HG02588 (cell line): ENCODE measurements at regions not wholly inside any gene's neighbourhood (a gene's known extent, or its start where the extent isn't known, plus 50 kb on each side); places are given as distances from the start of the nearest gene placed in this dataset.
"Not testable (repeated sequence)": the region's sequence is repeated elsewhere in the genome, so short reads cannot be mapped to it uniquely, and the experiment has no call there.

ENCODE experiments used
- ATAC-seq: cut with Tn5 transposase; IDR thresholded peaks from one replicate; pipeline ENCODE4 v1.9.1; 2021; ENCODE audit warnings: mild to moderate bottlenecking, moderate library complexity; ENCODE audit not compliant: unreplicated experiment

DNA sequence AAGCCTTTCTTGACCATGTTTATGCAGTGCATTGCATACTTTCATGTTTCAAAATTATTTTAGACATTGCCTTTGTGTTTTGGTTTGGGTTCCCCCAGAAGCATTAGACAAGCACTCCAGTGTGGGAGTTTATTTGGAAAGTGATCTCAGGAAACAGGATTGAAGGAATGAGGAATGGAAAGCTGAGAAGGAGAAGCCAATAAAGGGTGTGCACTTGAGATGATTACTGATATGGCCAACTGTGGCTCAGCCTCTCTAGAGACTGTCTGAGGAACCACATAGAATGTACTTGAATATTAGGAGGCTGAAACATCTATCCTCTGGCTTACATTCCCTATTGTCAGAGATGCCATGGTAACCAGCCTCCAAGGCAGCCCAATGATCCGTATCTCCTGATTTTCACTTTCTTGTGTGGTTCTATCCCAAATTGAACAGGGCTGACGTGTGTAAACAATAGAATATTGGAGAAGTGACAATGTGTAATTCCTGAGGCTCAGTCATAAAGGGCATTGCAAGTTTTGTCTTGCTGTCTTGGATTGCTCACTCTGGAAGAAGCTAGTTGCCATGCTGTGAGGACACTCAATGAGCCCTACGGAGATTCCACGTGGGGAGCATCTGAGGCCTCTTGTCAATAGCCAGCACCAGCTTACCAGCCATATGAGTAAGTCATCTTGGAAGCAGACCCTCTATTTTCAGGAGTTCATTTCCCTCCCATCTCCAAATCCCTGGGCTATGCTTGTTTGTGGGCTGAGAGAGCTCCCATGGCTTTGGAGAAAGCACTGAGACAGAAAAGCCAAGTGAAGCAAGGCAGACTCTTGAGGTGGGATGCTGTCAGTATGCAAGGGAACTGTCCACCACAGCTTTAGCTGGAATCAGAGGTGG is 84.7 kb downstream of the SCN11A start:
- ATAC-seq, result no peak

GRCh38 chr3:38964646-38965045 is 87.1 kb downstream of the SCN11A start:
- ATAC-seq, result no peak

GRCh38 chr3:38964204-38964603 is 87.5 kb downstream of the SCN11A start:
- ATAC-seq, result no peak

DNA sequence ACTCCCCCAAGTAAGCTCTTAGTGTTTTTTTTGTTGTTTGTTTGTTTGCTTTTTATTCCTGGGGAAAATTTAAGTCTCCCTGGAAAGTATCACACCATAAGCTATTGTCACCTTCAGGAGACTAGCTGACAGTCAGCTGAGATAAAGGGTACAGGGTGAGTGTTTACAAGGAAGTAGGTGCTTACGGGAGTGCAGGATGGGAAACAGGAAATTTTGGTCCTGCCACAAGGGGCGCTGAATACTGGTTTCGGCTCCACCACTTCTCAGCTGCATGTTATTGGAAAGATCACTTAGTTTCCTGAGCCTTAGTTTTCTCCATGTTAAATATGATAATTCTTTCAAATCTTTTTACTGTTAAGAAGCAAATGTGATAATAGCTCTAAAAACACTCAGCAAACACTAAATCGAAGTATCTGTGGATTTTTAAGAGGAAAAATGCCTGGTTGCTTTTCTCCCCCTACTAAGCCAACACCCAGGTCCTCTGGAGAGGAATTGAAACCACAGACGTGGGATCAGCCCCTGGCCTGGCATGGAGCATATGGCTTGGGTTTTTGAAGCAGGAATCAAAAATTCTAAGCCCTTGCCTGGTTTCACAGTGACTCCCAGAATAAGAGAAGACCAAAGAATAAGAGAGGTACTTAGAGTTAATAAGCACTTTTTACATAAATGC is 90.7 kb downstream of the SCN11A start:
- ATAC-seq, result no peak

- ATAC-seq, result no peak
Measured at GRCh38 chr3:38960042-38960622, 91.6 kb downstream of the SCN11A start.

- ATAC-seq, result no peak
Measured at GRCh38 chr3:38958026-38958720, 93.6 kb downstream of the SCN11A start.

- ATAC-seq, result no peak
Measured at GRCh38 chr3:38957296-38957695, 94.4 kb downstream of the SCN11A start.

GRCh38 chr3:38952721-38953120 is 99.0 kb downstream of the SCN11A start:
- ATAC-seq, result no peak

DNA sequence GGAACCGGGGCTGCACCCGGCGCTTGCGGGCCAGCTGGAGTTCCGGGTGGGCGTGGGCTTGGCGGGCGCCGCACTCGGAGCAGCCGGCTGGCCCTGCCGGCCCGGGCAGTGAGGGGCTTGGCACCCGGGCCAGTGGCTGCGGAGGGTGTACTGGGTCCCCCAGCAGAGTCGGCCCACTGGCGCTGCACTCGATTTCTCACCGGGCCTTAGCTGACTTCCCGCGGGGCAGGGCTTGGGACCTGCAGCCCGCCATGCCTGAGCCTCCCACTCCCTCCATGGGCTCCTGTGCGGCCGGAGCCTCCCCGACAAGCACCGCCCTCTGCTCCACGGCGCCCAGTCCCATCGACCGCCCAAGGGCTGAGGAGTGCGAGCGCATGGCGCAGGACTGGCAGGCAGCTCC is 100.6 kb downstream of the SCN11A start:
- ATAC-seq, result not testable (repeated sequence)

DNA sequence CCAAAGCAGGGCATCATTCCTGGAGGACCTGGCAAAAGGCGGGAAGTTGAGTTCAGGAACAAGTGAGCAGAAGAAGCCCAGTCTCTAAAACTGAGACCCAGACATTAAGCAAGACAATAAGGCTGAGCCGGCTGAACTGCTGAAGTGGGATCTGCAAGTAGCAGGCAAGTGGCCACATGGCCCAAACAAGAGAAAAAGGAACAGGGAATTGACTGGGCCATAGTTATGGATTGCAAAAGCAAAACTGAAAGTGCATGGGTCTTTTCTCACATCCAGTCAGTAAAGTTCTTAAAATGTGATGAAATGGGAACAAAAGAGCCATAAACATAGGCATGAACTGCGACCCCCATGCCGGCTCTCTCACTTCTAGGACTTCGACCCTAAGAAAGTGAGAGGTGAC is 101.2 kb downstream of the SCN11A start:
- no peak for ATAC-seq

DNA sequence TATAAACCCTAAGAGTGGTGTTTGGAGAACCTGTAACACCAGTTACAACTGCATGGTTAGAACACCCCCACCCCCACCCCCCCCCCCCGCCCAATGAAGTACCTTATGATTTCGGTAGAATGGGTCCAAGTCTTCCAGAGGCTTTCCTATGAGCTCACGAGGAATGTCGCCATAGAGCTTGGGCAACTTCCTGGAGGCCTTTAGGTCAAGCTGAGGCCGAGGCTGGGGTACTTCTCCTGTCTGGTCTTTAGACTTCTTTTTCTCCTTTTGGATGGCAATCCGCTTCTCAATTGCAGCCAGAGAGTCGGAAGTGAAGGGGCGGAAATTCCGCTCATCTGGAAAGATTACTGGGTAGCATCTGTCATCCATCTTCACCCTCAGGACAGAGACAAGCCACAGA is 101.8 kb downstream of the SCN11A start:
- no peak for ATAC-seq

DNA sequence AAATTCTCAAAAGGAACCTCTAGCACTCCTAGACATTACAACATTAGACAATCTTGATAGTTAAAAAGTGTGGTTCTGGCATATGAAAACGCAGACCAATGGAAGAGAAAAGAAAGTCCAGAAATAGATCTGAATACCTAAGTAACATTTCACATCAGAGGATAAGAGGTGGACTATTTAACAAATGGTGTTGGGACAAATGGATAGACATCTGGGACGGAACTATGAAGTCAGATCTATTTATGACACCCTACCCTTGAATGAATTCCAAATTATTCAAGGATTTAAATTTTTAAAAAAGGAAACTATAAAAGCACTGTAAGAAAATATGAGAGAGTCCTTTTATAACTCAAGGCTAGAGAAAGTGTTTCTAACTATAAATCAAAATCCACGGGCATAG is 111.3 kb downstream of the SCN11A start:
- no peak for ATAC-seq

DNA sequence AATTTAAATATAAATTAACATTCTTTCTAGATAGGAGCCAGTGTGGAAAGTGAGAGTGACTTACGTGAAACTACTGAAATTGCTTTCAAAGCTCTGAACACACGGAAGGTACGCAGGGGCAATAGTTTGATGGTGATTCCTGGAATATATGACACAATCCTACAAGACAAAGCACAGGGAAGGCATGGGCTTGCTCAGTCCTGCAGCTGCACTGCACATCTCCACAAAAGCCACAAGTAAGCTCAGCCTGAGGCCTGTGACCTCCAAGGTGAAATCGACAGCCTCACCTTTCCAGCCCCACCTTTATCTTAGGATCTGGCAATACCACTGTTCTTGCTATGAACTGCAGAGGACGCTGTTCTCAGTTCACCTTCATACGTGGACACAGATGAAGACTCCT is 109.3 kb upstream of the SCN10A start:
- ATAC-seq, result no peak

DNA sequence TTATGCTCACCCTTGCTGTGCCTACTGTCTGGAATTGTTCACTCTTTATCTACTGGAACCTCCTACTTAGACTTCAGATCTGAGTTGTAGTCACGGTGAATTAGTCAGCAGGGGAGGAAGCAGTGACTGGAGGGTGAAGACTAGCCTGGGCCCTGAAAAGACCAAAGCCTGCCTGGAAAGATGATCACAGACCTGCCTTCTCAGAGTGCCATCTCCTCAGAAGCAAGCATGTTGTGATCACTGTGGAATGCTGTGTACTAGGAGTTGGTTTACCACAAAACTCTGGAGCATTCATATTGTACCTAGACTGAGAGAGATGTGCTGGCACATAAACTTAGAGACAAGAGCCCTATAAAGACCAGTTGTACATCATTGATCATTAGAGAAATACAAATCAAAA is 100.7 kb upstream of the SCN10A start:
- ATAC-seq, result no peak

DNA sequence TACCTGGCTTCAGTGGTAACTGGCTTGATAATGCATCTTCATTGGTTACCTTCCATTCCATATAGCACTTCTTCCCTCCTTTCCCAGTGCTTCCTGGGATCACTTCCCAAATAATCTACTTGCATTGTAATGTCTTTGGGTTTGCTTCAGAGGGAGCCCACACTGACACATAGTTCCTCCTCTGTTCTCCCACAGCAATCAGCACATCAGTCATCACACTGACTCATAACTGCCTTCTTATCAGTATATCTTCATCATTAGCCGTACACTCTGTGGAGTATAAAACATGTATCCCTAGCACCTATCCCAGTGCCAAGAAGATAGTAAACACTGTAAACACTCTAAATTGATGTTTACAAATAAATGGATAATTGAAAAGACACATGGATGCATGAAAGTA is 91.4 kb upstream of the SCN10A start:
- ATAC-seq, result no peak

DNA sequence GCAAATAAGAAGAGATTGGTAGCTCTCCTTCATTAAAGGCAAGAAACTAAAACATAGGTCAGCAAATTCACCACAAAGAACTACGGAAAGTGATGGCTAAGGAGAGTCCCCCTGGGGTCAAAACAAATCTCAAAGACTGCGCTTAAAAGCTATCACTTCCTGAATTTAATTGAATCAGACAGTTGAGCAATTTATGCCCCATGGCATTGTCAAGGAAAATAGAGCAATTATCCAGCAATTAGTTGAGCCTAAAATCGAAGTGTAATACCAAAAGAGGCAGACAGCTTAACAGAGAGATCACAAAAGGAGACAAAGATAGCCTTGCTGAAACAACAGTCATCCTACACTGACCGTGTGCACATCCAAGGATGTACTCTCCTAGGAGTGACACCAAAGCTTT is 74.4 kb upstream of the SCN10A start:
- no peak for ATAC-seq

DNA sequence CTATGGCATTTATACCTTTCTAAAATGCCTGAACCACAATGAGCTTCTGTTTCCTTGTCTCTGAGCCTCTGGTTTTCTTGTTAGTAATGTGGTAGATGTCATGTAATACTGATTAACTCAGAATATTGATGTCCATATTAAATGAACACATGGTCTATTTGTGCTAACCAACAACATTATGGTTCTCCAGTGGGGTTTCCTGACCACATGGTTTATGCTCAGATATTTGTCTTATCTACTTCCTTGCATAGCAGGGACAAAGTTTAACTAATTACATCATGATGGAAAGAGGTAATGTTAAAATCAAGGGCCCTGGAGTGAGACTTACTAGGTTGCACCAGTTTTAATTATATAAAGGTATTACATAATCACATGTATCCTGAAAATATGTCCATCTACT is 62.6 kb upstream of the SCN10A start:
- no peak for ATAC-seq
